ENCODE measurements at regions not wholly inside any gene's neighbourhood (a gene's known extent, or its start where the extent isn't known, plus 50 kb on each side); places are given as distances from the start of the nearest gene placed in this dataset.

- FAIRE-seq (no peak), DNase-seq (ENCODE audit: low read depth in 1 of 2, low spot score in 1 of 2) (no peak), ATAC-seq (no peak)
- POLR2A ChIA-PET: no interaction called here
- Histone ChIP-seq H3K4me2 (no peak overlapping the region), H3K27ac (no peak overlapping the region), H3K9me3 (no peaks in the 10 kb centered on the region), H3K4me1 (no peaks in the 10 kb centered on the region), H3K4me3 (no peak overlapping the region)
- TF ChIP-seq NPAS2 (CRISPR knock-in tag; IDR thresholded peaks at IDR 0.05; ENCODE audit: borderline replicate concordance): no peak
- TF ChIP-seq, protein P1, sequence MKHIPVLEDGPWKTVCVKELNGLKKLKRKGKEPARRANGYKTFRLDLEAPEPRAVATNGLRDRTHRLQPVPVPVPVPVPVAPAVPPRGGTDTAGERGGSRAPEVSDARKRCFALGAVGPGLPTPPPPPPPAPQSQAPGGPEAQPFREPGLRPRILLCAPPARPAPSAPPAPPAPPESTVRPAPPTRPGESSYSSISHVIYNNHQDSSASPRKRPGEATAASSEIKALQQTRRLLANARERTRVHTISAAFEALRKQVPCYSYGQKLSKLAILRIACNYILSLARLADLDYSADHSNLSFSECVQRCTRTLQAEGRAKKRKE (CRISPR knock-in tag; IDR thresholded peaks at IDR 0.05; ENCODE audit: low read depth): no peak
- no peak for TF ChIP-seq ESRRA (IDR thresholded peaks at IDR 0.05; ENCODE audit: borderline replicate concordance, low read length)
- CTCF ChIA-PET: no interaction called here
- 22% methylated on average over 8 of the region's 16 CpGs for WGBS (ENCODE audit: missing lambda C conversion rate)
Observed at GRCh38 chr1:73105755-73106154, 823.4 kb upstream of the NEGR1 start.

- WGBS (ENCODE audit: missing lambda C conversion rate): 0% methylated on average over 2 of the region's 8 CpGs
- CTCF ChIA-PET: no interaction called here
- DNase-seq (ENCODE audit: low read depth in 1 of 2, low spot score in 1 of 2) (no peak), ATAC-seq (no peak), FAIRE-seq (no peak)
- Histone ChIP-seq H3K9me3 (no peaks in the 10 kb centered on the region), H3K4me2 (no peak overlapping the region), H3K27ac (no peak overlapping the region), H3K4me3 (no peak overlapping the region), H3K4me1 (no peaks in the 10 kb centered on the region)
- TF ChIP-seq ZFP36 (IDR thresholded peaks at IDR 0.05; ENCODE audit: borderline replicate concordance, partially characterized antibody): no peak
- TF ChIP-seq KDM1A (IDR thresholded peaks at IDR 0.05; ENCODE audit: low read depth): no peak
- TF ChIP-seq POLR2A (IDR thresholded peaks at IDR 0.05; ENCODE audit: low read length): no peak
- TF ChIP-seq POLR2AphosphoS2 (conservative IDR thresholded peaks at IDR 0.05; ENCODE audit: low read length): no peak
- TF ChIP-seq, protein P2, sequence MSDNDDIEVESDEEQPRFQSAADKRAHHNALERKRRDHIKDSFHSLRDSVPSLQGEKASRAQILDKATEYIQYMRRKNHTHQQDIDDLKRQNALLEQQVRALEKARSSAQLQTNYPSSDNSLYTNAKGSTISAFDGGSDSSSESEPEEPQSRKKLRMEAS (IDR thresholded peaks at IDR 0.05): no peak
- no peak for TF ChIP-seq RFX5 (IDR thresholded peaks at IDR 0.05)
- no peak for TF ChIP-seq MYC (IDR thresholded peaks at IDR 0.05; ENCODE audit: borderline replicate concordance, low read length)
- POLR2A ChIA-PET: no interaction called here
Observed at GRCh38 chr1:73104749-73105148, 822.4 kb upstream of the NEGR1 start.

DNA sequence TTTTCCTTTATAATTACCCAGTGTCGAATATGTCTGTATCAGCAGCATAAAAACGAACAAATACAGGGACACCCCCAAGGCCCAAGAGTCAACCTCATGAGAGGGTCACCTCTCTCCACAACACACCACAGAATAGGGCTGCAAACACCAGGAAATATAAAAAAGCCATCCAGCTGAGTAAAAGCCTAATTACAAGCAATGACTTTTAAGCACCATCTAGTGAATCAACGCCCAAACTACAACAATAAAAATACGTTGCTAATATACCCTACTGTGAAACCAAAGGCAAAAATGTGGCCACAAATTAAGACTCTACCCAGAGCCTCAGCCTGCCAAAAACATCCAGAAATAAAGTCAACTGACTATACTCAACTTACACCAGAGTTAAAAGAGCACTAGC, 817.9 kb upstream of the NEGR1 start:
- H3K4me1 ChIP-seq: no peaks in the 10 kb centered on the region
- H3K27ac ChIP-seq: no peak overlapping the region
- DNase-seq (ENCODE audit: low read depth in 1 of 2, low spot score in 1 of 2) (no peak), FAIRE-seq (no peak), ATAC-seq (no peak)
- 0% methylated on average over 4 of the region's 4 CpGs for WGBS (ENCODE audit: missing lambda C conversion rate)
- no peak overlapping the region for H3K4me3 ChIP-seq
- ChIA-PET POLR2A (no interaction called here), CTCF (no interaction called here)
- H3K9me3 ChIP-seq: no peaks in the 10 kb centered on the region
- no peak overlapping the region for H3K4me2 ChIP-seq
- TF ChIP-seq TFCP2L1 (CRISPR knock-in tag; IDR thresholded peaks at IDR 0.05) (no peak), NPAS2 (CRISPR knock-in tag; IDR thresholded peaks at IDR 0.05; ENCODE audit: borderline replicate concordance) (no peak), HEYL (CRISPR knock-in tag; IDR thresholded peaks at IDR 0.05) (no peak), CBX8 (IDR thresholded peaks at IDR 0.05) (no peak), SREBF2 (IDR thresholded peaks at IDR 0.05) (no peak)
- TF ChIP-seq, protein P2 (IDR thresholded peaks at IDR 0.05): no peak

GRCh38 chr1:73097917-73098316, 815.6 kb upstream of the NEGR1 start:
- ATAC-seq: no peak
- CTCF ChIA-PET: no interaction called here

DNA sequence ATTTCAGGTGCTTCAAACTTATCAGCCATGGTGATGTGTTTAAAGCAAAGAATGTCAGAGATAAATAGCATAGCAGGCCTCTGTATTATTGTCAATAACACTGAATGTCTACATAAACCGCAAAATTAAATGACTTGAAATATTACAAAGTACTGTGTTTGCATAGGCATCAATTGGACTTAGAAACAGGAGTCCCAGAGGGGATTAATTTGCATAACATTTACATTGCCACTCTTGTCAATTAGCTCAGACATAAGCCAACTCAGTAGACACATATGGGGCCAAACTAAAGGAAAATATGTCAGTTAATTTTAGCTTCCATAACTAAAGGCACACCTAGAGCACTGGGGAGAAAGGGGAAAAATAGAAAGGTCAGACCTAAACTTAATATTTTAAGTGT, 814.5 kb upstream of the NEGR1 start:
- no peak overlapping the region for H3K4me2 ChIP-seq
- no peak for ATAC-seq
- 0% methylated on average over 1 of the region's 1 CpG for WGBS (ENCODE audit: missing lambda C conversion rate)
- H3K4me1 ChIP-seq: no peaks in the 10 kb centered on the region
- ChIA-PET POLR2A (no interaction called here), CTCF (no interaction called here)
- no peak overlapping the region for H3K27ac ChIP-seq
- no peak overlapping the region for H3K4me3 ChIP-seq
- no peaks in the 10 kb centered on the region for H3K9me3 ChIP-seq
- TF ChIP-seq, protein P3, sequence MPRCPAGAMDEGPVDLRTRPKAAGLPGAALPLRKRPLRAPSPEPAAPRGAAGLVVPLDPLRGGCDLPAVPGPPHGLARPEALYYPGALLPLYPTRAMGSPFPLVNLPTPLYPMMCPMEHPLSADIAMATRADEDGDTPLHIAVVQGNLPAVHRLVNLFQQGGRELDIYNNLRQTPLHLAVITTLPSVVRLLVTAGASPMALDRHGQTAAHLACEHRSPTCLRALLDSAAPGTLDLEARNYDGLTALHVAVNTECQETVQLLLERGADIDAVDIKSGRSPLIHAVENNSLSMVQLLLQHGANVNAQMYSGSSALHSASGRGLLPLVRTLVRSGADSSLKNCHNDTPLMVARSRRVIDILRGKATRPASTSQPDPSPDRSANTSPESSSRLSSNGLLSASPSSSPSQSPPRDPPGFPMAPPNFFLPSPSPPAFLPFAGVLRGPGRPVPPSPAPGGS (IDR thresholded peaks at IDR 0.05): no peak
- no peak for TF ChIP-seq USF2 (IDR thresholded peaks at IDR 0.05)
- DNase-seq (ENCODE audit: low read depth in 1 of 2, low spot score in 1 of 2): no peak
- FAIRE-seq: no peak

More at GRCh38 chr1:73097917-73098316, 815.6 kb upstream of the NEGR1 start:
- FAIRE-seq: no peak
- no peak overlapping the region for H3K27ac ChIP-seq
- DNase-seq (ENCODE audit: low read depth in 1 of 2, low spot score in 1 of 2): no peak
- H3K9me3 ChIP-seq: no peaks in the 10 kb centered on the region
- TF ChIP-seq CHD4 (IDR thresholded peaks at IDR 0.05; ENCODE audit: borderline replicate concordance) (no peak), RNF2 (IDR thresholded peaks at IDR 0.05; ENCODE audit: borderline replicate concordance, low read depth) (no peak), MAFK (IDR thresholded peaks at IDR 0.05; ENCODE audit: partially characterized antibody) (no peak)
- TF ChIP-seq, protein P4, sequence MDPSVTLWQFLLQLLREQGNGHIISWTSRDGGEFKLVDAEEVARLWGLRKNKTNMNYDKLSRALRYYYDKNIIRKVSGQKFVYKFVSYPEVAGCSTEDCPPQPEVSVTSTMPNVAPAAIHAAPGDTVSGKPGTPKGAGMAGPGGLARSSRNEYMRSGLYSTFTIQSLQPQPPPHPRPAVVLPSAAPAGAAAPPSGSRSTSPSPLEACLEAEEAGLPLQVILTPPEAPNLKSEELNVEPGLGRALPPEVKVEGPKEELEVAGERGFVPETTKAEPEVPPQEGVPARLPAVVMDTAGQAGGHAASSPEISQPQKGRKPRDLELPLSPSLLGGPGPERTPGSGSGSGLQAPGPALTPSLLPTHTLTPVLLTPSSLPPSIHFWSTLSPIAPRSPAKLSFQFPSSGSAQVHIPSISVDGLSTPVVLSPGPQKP (IDR thresholded peaks at IDR 0.05; ENCODE audit: low read depth, low read length): no peak
- POLR2A ChIA-PET: no interaction called here
- H3K4me2 ChIP-seq: no peak overlapping the region
- no peak overlapping the region for H3K4me3 ChIP-seq
- H3K4me1 ChIP-seq: no peaks in the 10 kb centered on the region
